ENCODE measurements at regions not wholly inside any gene's neighbourhood (a gene's known extent, or its start where the extent isn't known, plus 50 kb on each side); places are given as distances from the start of the nearest gene placed in this dataset.
A peak's percentile ranks its signal among the peaks of the same experiment; 100 is the strongest.
"Not testable (repeated sequence)": the region's sequence is repeated elsewhere in the genome, so short reads cannot be mapped to it uniquely, and the experiment has no call there.

DNA sequence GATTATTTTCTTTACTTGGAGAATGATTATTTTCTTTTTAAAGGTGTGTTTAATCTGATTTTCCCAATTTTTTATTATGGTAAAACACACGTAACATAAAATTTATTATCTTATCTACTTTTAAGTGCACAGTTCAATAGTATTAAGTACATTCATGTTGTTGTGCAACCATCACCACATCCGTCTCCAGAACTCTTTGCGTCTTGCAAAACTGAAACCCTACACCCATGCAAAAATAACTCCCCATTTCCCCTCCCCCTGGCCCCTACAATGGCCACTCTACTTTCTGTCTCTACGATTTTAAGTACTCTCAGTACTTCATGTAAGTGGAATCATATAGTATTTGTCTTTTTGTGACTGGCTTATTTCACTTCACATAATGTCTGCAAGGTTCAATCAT is 230.7 kb downstream of the SATB1 start:
- Histone ChIP-seq H3K79me2 (ENCODE audit: control insufficient read depth, insufficient read depth, low read length, unreplicated experiment) (no peaks in the 10 kb centered on the region), H3K27me3 (ENCODE audit: insufficient read depth, low read length) (no peaks in the 10 kb centered on the region), H3K36me3 (ENCODE audit: insufficient read depth, low read length) (no peaks in the 10 kb centered on the region), H3K27ac (ENCODE audit: low read depth, low read length) (no peak overlapping the region), H3K4me1 (ENCODE audit: control insufficient read depth, insufficient read depth, low read length, unreplicated experiment) (peaks cover 5% of the 10 kb centered on the region), H3K4me3 (ENCODE audit: low read depth, low read length) (no peak overlapping the region), H2AFZ (ENCODE audit: low read length, unreplicated experiment) (no peak overlapping the region)

DNA sequence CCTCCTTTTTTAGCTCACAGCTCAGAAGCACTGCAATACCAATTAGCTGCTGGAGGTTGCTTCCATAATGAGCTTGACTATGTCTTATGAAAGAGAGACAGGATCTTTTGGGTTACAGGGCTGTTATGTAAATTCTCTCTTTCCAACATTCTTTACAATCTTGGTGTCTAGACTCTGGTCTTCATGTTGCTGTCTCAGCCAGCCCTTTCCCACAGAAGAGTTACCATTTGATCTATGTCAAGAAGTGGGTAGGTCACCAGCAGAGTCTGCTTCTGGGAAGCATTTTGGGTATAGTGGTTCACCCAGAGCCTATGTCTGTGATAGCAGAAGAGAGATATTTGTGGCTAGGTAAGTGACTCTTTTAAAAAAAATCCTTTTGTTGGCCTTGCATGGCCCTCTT is 234.5 kb downstream of the SATB1 start:
- H3K4me3 ChIP-seq (ENCODE audit: low read depth, low read length): no peak overlapping the region
- H3K36me3 ChIP-seq (ENCODE audit: insufficient read depth, low read length): no peaks in the 10 kb centered on the region
- no peaks in the 10 kb centered on the region for H3K27me3 ChIP-seq (ENCODE audit: insufficient read depth, low read length)
- peaks cover 8% of the 10 kb centered on the region for H3K4me1 ChIP-seq (ENCODE audit: control insufficient read depth, insufficient read depth, low read length, unreplicated experiment)
- H3K27ac ChIP-seq (ENCODE audit: low read depth, low read length): no peak overlapping the region
- no peak overlapping the region for H2AFZ ChIP-seq (ENCODE audit: low read length, unreplicated experiment)
- no peaks in the 10 kb centered on the region for H3K79me2 ChIP-seq (ENCODE audit: control insufficient read depth, insufficient read depth, low read length, unreplicated experiment)

DNA sequence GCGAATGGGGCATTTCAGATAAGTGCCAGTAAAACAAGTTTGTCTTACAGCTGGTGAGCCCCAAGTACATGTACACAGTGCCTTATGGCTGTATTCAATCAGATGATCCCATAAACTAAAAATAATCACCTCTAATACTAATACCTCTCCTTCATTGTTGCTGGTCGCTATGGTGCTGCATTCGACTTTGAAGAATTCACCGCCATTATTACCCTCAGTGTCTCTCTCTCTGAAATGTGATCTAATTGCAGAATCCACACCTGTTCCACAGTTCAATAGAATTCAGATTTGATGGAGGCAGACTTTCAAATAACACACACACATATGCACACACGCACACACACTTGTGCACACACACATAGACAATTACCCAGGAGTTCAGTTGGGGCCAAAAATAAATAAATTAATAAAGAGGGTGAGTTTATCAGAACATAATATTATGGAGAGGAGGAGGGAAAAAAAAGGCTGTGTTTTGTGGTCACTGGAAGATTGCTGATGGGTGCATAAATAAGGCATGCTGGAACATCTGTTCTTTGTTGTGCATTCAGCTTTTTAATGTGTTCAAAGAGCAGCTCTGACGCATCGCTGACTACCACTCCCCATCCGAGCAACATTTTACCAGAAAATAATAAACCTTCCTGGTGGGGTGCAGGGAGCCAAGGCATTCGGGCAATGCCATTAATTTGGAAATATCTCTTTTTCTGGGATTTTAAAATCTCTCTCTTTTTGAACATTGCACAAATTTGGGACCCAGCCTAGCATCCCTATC is 235.7 kb downstream of the SATB1 start:
- Histone ChIP-seq H3K4me1 (ENCODE audit: control insufficient read depth, insufficient read depth, low read length, unreplicated experiment) (peaks cover 8% of the 10 kb centered on the region), H2AFZ (ENCODE audit: low read length, unreplicated experiment) (peak overlapping the region; percentile 49), H3K27ac (ENCODE audit: low read depth, low read length) (no peak overlapping the region), H3K36me3 (ENCODE audit: insufficient read depth, low read length) (no peaks in the 10 kb centered on the region), H3K4me3 (ENCODE audit: low read depth, low read length) (no peak overlapping the region), H3K27me3 (ENCODE audit: insufficient read depth, low read length) (no peaks in the 10 kb centered on the region), H3K79me2 (ENCODE audit: control insufficient read depth, insufficient read depth, low read length, unreplicated experiment) (no peaks in the 10 kb centered on the region)

DNA sequence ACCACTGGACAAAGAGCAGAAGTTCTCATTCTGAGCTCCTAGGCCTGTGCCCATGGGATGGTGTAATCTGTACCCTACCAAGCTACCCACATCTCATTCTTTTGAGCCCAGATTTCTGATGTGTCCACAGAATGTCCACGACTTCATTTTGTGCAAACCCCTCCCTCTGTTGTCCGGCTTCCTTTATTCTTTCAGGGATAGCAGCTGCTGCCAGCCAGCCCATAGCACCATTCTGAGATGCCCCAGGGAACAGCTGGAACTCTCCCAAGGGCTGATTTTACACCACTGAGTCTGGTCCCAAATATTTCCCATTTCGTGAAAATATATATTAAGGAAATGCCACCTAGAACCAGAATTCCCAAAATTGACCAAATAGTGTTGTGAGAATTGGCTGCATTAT is 236.6 kb downstream of the SATB1 start:
- Histone ChIP-seq H3K4me3 (ENCODE audit: low read depth, low read length) (no peak overlapping the region), H3K27me3 (ENCODE audit: insufficient read depth, low read length) (no peaks in the 10 kb centered on the region), H3K4me1 (ENCODE audit: control insufficient read depth, insufficient read depth, low read length, unreplicated experiment) (peaks cover 8% of the 10 kb centered on the region), H3K27ac (ENCODE audit: low read depth, low read length) (no peak overlapping the region), H2AFZ (ENCODE audit: low read length, unreplicated experiment) (no peak overlapping the region), H3K79me2 (ENCODE audit: control insufficient read depth, insufficient read depth, low read length, unreplicated experiment) (no peaks in the 10 kb centered on the region), H3K36me3 (ENCODE audit: insufficient read depth, low read length) (no peaks in the 10 kb centered on the region)

DNA sequence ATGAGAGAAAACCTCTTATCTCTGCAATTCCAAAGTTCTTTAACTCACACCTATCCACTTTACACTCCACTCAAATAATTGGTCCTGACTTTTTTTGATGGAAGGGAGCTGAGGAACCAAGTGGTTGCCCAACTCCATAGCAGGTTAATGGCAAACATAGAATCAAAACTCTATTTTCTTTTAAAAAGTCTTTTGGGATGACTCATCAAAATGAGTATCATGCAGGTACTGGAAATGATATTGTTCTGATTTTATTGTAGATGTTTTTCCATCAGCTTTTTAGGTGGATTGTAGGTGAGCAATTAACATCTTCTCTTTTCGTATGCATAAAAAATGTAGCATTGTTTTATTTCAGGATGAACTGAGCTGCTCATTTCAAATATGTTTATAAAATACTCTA is 239.5 kb downstream of the SATB1 start:
- Histone ChIP-seq H3K27me3 (ENCODE audit: insufficient read depth, low read length) (no peaks in the 10 kb centered on the region), H3K4me3 (ENCODE audit: low read depth, low read length) (no peak overlapping the region), H3K79me2 (ENCODE audit: control insufficient read depth, insufficient read depth, low read length, unreplicated experiment) (no peaks in the 10 kb centered on the region), H2AFZ (ENCODE audit: low read length, unreplicated experiment) (no peak overlapping the region), H3K36me3 (ENCODE audit: insufficient read depth, low read length) (no peaks in the 10 kb centered on the region), H3K4me1 (ENCODE audit: control insufficient read depth, insufficient read depth, low read length, unreplicated experiment) (peaks cover 8% of the 10 kb centered on the region), H3K27ac (ENCODE audit: low read depth, low read length) (no peak overlapping the region)

DNA sequence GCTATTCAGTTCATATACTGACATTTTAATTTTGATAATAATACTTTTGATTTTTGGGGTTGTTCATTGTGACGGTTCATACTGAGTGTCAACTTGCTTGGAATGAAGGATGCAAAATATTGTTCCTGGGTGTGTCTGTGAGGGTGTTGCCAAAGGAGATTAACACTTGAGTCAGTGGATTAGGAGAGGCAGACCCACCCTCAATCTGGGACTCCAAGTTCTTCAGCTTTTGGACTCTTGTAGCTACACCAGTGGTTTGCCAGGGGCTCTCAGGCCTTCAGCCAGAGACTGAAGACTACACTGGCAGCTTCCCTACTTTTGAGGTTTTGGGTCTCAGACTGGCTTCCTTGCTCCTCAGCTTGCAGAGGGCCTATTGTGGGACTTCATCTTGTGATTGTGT is 242.2 kb downstream of the SATB1 start:
- H3K27ac ChIP-seq (ENCODE audit: low read depth, low read length); H2AFZ ChIP-seq (ENCODE audit: low read length, unreplicated experiment); H3K27me3 ChIP-seq (ENCODE audit: insufficient read depth, low read length); H3K36me3 ChIP-seq (ENCODE audit: insufficient read depth, low read length); H3K4me1 ChIP-seq (ENCODE audit: control insufficient read depth, insufficient read depth, low read length, unreplicated experiment); H3K4me3 ChIP-seq (ENCODE audit: low read depth, low read length); H3K79me2 ChIP-seq (ENCODE audit: control insufficient read depth, insufficient read depth, low read length, unreplicated experiment): not testable (repeated sequence)

DNA sequence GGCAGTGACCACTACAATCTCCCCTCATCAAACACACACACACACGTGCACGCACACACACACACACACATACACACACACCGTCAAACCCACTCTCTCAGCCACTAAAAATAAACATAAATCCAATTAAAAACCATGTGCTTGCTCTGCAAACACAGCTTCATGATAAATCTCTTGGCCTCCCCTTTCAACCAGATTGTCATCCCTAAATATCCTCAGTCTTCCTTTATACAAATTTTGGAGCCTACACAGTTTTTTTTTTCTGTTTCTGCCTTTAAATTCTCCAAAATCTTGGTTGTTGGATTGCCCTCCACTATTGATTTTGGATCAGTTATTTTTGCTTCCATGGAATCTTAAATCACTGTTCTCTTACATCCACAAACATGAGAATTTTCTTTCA is 245.6 kb downstream of the SATB1 start:
- Histone ChIP-seq H2AFZ (ENCODE audit: low read length, unreplicated experiment) (no peak overlapping the region), H3K36me3 (ENCODE audit: insufficient read depth, low read length) (no peaks in the 10 kb centered on the region), H3K4me3 (ENCODE audit: low read depth, low read length) (no peak overlapping the region), H3K27ac (ENCODE audit: low read depth, low read length) (no peak overlapping the region), H3K4me1 (ENCODE audit: control insufficient read depth, insufficient read depth, low read length, unreplicated experiment) (no peaks in the 10 kb centered on the region), H3K79me2 (ENCODE audit: control insufficient read depth, insufficient read depth, low read length, unreplicated experiment) (no peaks in the 10 kb centered on the region), H3K27me3 (ENCODE audit: insufficient read depth, low read length) (no peaks in the 10 kb centered on the region)

DNA sequence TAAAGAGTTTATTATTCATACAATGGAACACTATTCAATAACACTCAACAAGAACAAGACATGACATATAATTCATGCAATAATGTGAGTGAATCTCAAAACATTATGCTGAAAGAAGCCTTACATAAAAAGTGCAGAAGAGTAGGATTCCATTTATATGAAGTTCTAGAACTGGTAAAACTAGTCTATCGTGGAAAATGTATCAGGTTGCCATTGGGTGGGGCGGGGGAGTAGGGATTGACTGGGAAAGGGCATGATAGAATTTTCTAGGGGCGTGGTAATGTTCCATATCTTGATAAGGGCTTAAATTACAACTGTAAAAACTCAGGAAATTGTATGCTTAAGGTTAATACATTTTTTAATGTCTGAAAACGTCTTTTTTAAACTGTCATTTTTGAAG is 247.9 kb downstream of the SATB1 start:
- no peak overlapping the region for H2AFZ ChIP-seq (ENCODE audit: low read length, unreplicated experiment)
- H3K4me1 ChIP-seq (ENCODE audit: control insufficient read depth, insufficient read depth, low read length, unreplicated experiment): no peaks in the 10 kb centered on the region
- H3K4me3 ChIP-seq (ENCODE audit: low read depth, low read length): no peak overlapping the region
- H3K79me2 ChIP-seq (ENCODE audit: control insufficient read depth, insufficient read depth, low read length, unreplicated experiment): no peaks in the 10 kb centered on the region
- no peaks in the 10 kb centered on the region for H3K36me3 ChIP-seq (ENCODE audit: insufficient read depth, low read length)
- no peaks in the 10 kb centered on the region for H3K27me3 ChIP-seq (ENCODE audit: insufficient read depth, low read length)
- H3K27ac ChIP-seq (ENCODE audit: low read depth, low read length): no peak overlapping the region

DNA sequence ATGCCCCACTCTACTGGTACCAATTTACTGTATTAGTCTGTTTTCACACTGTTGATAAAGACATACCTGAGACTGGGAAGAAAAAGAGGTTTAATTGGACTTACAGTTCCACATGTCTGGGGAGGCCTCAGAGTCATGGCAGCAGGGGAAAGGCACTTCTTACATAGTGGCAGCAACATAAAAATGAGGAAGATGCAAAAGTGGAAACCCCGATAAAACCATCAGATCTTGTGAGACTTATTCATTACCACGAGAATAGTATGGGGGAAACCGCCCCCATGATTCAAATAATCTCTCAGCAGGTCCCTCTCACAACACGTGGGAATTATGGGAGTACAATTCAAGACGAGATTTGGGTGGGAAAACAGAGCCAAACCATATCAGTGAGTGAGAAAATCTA is 251.2 kb downstream of the SATB1 start:
- H2AFZ ChIP-seq (ENCODE audit: low read length, unreplicated experiment); H3K4me1 ChIP-seq (ENCODE audit: control insufficient read depth, insufficient read depth, low read length, unreplicated experiment); H3K79me2 ChIP-seq (ENCODE audit: control insufficient read depth, insufficient read depth, low read length, unreplicated experiment); H3K4me3 ChIP-seq (ENCODE audit: low read depth, low read length); H3K36me3 ChIP-seq (ENCODE audit: insufficient read depth, low read length); H3K27ac ChIP-seq (ENCODE audit: low read depth, low read length); H3K27me3 ChIP-seq (ENCODE audit: insufficient read depth, low read length): not testable (repeated sequence)

DNA sequence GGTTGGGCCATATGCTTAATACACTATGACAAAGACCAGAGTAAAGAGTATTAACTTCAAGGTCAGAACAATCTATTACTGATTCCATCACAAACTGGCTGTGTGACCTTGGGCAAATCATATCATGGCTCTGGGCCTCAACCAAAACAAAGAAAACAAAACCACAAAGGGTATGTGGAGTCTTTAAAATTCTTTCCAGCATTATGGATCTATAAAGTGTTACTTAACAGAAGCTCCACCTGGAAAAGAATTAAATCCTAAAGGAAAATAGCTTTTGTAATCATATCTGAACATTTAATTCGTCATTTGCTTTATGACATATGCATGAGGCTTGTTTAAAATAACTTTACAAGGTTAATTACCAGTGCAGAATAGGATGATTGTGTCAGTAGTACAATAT is 265.5 kb downstream of the SATB1 start:
- Histone ChIP-seq H2AFZ (ENCODE audit: low read length, unreplicated experiment) (no peak overlapping the region), H3K36me3 (ENCODE audit: insufficient read depth, low read length) (no peaks in the 10 kb centered on the region), H3K27me3 (ENCODE audit: insufficient read depth, low read length) (no peaks in the 10 kb centered on the region), H3K27ac (ENCODE audit: low read depth, low read length) (no peak overlapping the region), H3K79me2 (ENCODE audit: control insufficient read depth, insufficient read depth, low read length, unreplicated experiment) (no peaks in the 10 kb centered on the region), H3K4me1 (ENCODE audit: control insufficient read depth, insufficient read depth, low read length, unreplicated experiment) (peaks cover 5% of the 10 kb centered on the region), H3K4me3 (ENCODE audit: low read depth, low read length) (no peak overlapping the region)

DNA sequence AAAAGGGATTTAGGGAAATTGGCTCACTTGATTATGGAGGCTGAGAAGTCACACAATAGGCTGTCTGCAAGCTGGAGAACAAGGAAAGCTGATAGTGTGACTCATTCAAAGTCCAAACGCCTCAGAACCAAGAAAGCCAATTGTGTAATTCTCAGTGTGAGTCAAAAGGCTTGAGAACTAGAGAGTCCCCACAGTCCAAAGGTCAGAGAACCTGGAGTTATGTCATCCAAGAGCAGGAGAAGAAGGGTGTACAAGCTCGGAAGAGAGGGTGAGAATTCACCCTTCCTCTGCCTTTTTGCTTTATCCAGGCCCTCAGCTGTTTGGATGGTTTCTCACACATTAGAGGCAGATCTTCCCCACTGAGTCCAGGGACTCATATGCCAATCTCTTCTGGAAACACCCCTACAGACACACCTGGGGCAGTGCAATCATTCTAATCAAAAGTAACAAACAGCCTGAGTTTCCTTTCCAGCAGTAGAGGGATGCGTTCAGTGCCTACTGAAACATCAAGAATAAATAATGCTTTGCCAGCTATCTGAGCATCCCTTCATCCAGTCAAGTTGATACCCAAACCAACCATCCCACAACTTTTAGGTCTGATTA is 271.5 kb downstream of the SATB1 start:
- Histone ChIP-seq H3K4me1 (ENCODE audit: control insufficient read depth, insufficient read depth, low read length, unreplicated experiment) (peaks cover 13% of the 10 kb centered on the region), H3K27me3 (ENCODE audit: insufficient read depth, low read length) (no peaks in the 10 kb centered on the region), H3K4me3 (ENCODE audit: low read depth, low read length) (no peak overlapping the region), H3K79me2 (ENCODE audit: control insufficient read depth, insufficient read depth, low read length, unreplicated experiment) (no peaks in the 10 kb centered on the region), H3K27ac (ENCODE audit: low read depth, low read length) (peak overlapping the region; percentile 38; the same call in 1 of the 2 replicates), H3K36me3 (ENCODE audit: insufficient read depth, low read length) (no peaks in the 10 kb centered on the region), H2AFZ (ENCODE audit: low read length, unreplicated experiment) (no peak overlapping the region)

All from ACC112 (cell line).